Stimulated activated naive CD8-positive, alpha-beta T cell treated with anti-CD3 and anti-CD28 coated beads, Interleukin-15, amount 100 ng/mL, for 72 hours (primary cell): ENCODE measurements at regions not wholly inside any gene's neighbourhood (a gene's known extent, or its start where the extent isn't known, plus 50 kb on each side); places are given as distances from the start of the nearest gene placed in this dataset.

Experiments
- ATAC-seq: fragments of 150-1000 bp; cut with Tn5 transposase; 2 replicates; pipeline ENCODE4 v1.10.0; 2021; ENCODE audit warnings: mild to moderate bottlenecking, moderate library complexity
- DNase-seq, 2 donors: peaks; one replicate each; pipeline ENCODE4 v3.0.0; 2021 to 2022
- H3K27ac Mint-ChIP-seq, 2 donors: one replicate each; pipeline ENCODE4 v1.8.0; 2022; ENCODE audit warnings: mild to moderate bottlenecking in 2 of 2, mixed read lengths in 2 of 2, moderate library complexity in 2 of 2
- H3K27me3 Mint-ChIP-seq: one replicate; pipeline ENCODE4 v1.8.0; 2022; ENCODE audit warnings: mixed read lengths
- H3K4me1 Mint-ChIP-seq: one replicate; pipeline ENCODE4 v1.8.0; 2022; ENCODE audit warnings: mild to moderate bottlenecking, mixed read lengths
- H3K4me3 Mint-ChIP-seq, 2 donors: one replicate each; pipeline ENCODE4 v1.8.0; 2022; ENCODE audit warnings: mild to moderate bottlenecking in 2 of 2, mixed read lengths in 2 of 2, moderate library complexity in 1 of 2
- H3K9me3 Mint-ChIP-seq, 2 donors: one replicate each; pipeline ENCODE4 v1.8.0; 2022; ENCODE audit warnings: mixed read lengths in 2 of 2

DNA sequence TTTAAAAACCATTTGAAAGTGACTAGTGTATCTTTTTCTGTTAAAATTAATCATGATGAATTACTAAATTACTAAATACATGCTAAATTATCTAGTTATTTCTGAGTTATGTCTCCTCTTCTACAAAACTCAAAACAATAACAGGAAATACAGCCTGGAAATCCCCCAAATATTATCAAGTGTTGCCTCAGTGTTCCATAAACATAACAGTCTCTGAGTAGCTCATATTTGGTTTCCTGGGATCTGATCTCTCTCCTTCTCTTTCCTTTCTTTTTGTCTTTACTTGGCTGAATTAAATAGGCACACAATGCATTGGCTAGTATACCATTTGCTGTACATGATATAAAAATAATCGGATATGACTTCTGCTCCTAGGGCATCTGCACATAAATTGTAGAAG, 277.6 kb upstream of the IGFBP3 start:
- ATAC-seq = no peak
- Mint-ChIP-seq H3K4me1 (no peaks in the 10 kb centered on the region), H3K27me3 (no peaks in the 10 kb centered on the region), H3K9me3 (no peaks in the 10 kb centered on the region), H3K27ac (no peak overlapping the region), H3K4me3 (no peak overlapping the region)
- no peak for DNase-seq

- ATAC-seq (no peak), DNase-seq (no peak)
- Mint-ChIP-seq H3K9me3 (no peaks in the 10 kb centered on the region), H3K27ac (peak overlapping the region in 1 of 2 donors; percentile 21), H3K27me3 (no peaks in the 10 kb centered on the region), H3K4me3 (no peak overlapping the region), H3K4me1 (no peaks in the 10 kb centered on the region)
These were observed 276.9 kb upstream of the IGFBP3 start for GRCh38 chr7:46197785-46198540.

- Mint-ChIP-seq H3K27me3 (no peaks in the 10 kb centered on the region), H3K27ac (peak overlapping the region in 1 of 2 donors; percentile 40), H3K4me3 (no peak overlapping the region), H3K4me1 (no peaks in the 10 kb centered on the region), H3K9me3 (peaks cover 0 to 3% of the 10 kb centered on the region in 2 donors)
- DNase-seq (no peak), ATAC-seq (no peak)
These were observed 274.9 kb upstream of the IGFBP3 start for GRCh38 chr7:46195934-46196333.

DNA sequence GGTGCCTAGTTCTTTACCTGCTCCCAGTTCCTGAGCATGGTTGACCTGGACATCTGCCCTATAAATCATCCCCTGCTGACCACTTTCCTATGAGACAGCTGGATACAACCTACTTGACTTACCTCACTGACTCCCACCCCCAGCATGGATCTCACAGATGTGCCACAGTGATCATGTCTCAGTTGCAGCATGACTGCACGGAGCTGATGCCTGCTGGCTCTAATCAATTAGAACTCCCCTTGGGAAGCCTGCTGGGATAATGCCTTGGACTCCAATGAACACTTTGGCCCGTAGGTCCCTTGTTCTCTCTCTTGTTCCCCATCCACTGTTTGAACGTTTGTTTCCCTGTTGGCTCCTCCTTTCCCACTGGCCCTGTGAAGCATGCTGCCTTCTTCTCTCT, 271.2 kb upstream of the IGFBP3 start:
- H3K9me3 Mint-ChIP-seq = peaks cover 0 to 8% of the 10 kb centered on the region in 2 donors
- ATAC-seq = no peak
- no peaks in the 10 kb centered on the region for H3K27me3 Mint-ChIP-seq
- no peak for DNase-seq
- no peaks in the 10 kb centered on the region for H3K4me1 Mint-ChIP-seq
- no peak overlapping the region for H3K4me3 Mint-ChIP-seq
- no peak overlapping the region for H3K27ac Mint-ChIP-seq

GRCh38 chr7:46191776-46192175, 270.7 kb upstream of the IGFBP3 start:
- ATAC-seq = no peak
- no peak for DNase-seq
- Mint-ChIP-seq H3K4me3 (no peak overlapping the region), H3K27ac (no peak overlapping the region), H3K4me1 (no peaks in the 10 kb centered on the region), H3K9me3 (peaks cover 0 to 8% of the 10 kb centered on the region in 2 donors), H3K27me3 (no peaks in the 10 kb centered on the region)

DNA sequence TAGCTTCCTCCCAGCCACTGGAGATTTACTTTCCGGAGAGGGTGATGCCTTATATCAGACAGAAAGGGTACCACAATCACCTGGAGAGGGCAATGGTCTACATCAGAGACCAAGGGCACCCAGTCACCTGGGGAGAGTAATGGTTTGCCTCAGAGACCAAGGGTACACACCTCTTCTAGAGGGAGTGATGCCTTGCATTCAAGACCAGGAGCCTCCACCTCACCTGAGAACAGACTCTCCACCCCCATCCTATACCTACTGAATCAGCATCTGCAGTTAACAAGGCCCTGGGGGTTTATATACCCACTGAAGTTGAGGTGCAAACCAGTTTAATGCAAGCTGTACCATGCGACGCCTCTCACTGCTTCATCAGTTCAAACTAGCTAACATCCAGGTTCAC, 270.2 kb upstream of the IGFBP3 start:
- H3K9me3 Mint-ChIP-seq = peaks cover 0 to 8% of the 10 kb centered on the region in 2 donors
- no peak for ATAC-seq
- H3K4me3 Mint-ChIP-seq = no peak overlapping the region

GRCh38 chr7:46189255-46189790, 268.3 kb upstream of the IGFBP3 start:
- H3K27me3 Mint-ChIP-seq = no peaks in the 10 kb centered on the region
- ATAC-seq (no peak), DNase-seq (no peak)
- H3K4me1 Mint-ChIP-seq = no peaks in the 10 kb centered on the region
- no peak overlapping the region for H3K27ac Mint-ChIP-seq
- peaks cover 0 to 8% of the 10 kb centered on the region in 2 donors for H3K9me3 Mint-ChIP-seq
- no peak overlapping the region for H3K4me3 Mint-ChIP-seq

More for the DNA sequence above, 270.2 kb upstream of the IGFBP3 start:
- H3K4me1 Mint-ChIP-seq = no peaks in the 10 kb centered on the region
- H3K27ac Mint-ChIP-seq = no peak overlapping the region
- H3K27me3 Mint-ChIP-seq = no peaks in the 10 kb centered on the region
- DNase-seq = no peak

GRCh38 chr7:46186131-46186530, 265.1 kb upstream of the IGFBP3 start:
- H3K4me1 Mint-ChIP-seq = no peaks in the 10 kb centered on the region
- H3K27me3 Mint-ChIP-seq = no peaks in the 10 kb centered on the region
- H3K27ac Mint-ChIP-seq = no peak overlapping the region
- ATAC-seq = no peak
- DNase-seq = no peak
- peaks cover 0 to 5% of the 10 kb centered on the region in 2 donors for H3K9me3 Mint-ChIP-seq
- H3K4me3 Mint-ChIP-seq = no peak overlapping the region

DNA sequence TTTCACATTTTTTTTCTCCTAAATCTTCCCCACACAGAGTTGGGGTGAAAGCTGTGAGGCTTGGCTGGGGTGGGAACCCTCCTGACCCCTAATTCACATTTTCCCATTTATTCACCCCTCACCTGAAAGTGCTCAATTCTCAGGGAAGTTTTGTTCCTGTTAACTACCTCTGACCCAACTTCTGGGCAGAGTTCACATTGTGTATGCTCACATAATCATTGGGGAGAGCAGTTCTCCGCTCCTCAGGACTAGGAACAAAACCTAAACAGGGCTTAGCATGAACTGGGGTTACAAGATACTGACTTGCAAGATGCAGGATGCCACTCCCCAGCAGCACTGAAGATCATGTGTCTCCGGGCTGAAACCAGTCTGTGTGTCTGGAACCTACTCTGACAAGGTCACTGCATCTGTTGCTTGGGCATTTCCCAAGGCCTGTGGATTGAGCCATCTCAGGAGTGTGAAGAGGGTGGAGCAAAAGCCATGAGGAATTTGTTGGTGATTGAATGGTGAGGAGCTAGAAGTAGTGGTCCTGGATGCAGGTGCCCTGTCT, 258.1 kb upstream of the IGFBP3 start:
- H3K27me3 Mint-ChIP-seq = no peaks in the 10 kb centered on the region
- H3K9me3 Mint-ChIP-seq = no peaks in the 10 kb centered on the region
- no peaks in the 10 kb centered on the region for H3K4me1 Mint-ChIP-seq
- no peak for ATAC-seq
- no peak overlapping the region for H3K4me3 Mint-ChIP-seq
- no peak for DNase-seq
- H3K27ac Mint-ChIP-seq = no peak overlapping the region

DNA sequence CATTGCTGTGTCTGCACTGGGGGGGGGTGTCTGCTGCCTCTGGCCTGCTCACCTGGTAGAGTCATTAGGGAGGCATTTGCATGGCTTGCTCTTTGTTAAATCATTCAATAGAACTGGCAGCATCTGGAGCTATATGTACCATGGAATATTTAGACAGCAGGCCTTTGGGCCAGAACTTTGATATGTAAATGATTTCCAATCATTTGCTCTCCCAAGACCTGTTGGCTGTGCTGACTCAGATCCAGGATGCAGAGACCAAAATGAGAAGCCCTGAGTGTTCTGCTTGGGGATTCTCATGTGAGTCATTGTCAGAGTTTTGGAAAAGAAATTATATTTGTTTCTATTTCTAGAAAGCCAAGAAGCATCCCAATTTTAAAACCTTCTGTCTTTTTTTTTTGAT, 257.6 kb upstream of the IGFBP3 start:
- DNase-seq = no peak
- ATAC-seq = no peak
- no peaks in the 10 kb centered on the region for H3K27me3 Mint-ChIP-seq
- no peak overlapping the region for H3K4me3 Mint-ChIP-seq
- H3K27ac Mint-ChIP-seq = no peak overlapping the region
- H3K4me1 Mint-ChIP-seq = no peaks in the 10 kb centered on the region
- H3K9me3 Mint-ChIP-seq = no peaks in the 10 kb centered on the region

- no peaks in the 10 kb centered on the region for H3K4me1 Mint-ChIP-seq
- no peaks in the 10 kb centered on the region for H3K27me3 Mint-ChIP-seq
- H3K27ac Mint-ChIP-seq = no peak overlapping the region
- H3K4me3 Mint-ChIP-seq = no peak overlapping the region
- no peak for ATAC-seq
- no peaks in the 10 kb centered on the region for H3K9me3 Mint-ChIP-seq
- DNase-seq = no peak
These were observed 256.7 kb upstream of the IGFBP3 start for GRCh38 chr7:46177821-46178220.

DNA sequence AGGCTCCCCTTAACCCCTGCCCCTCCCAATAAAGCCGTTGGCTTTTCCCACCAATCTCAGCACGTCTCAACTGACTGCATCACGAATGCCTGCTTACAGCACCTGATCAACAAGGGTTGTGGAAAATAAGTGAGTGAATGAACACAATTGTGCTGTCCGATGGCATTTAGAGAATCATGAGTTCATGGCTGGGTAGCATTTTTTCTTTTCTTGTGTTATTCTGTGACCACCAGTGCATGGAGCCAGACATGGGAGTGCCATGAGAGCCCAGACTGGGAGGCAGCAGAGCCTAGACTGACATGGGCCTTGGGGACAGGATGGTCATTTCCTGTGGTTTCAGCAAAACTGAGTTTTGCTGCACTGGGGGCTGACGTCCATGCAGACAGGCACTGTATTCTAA, 254.1 kb upstream of the IGFBP3 start:
- no peaks in the 10 kb centered on the region for H3K4me1 Mint-ChIP-seq
- no peaks in the 10 kb centered on the region for H3K27me3 Mint-ChIP-seq
- no peak overlapping the region for H3K4me3 Mint-ChIP-seq
- H3K27ac Mint-ChIP-seq = no peak overlapping the region
- DNase-seq = no peak
- peaks cover 0 to under 1% of the 10 kb centered on the region in 2 donors for H3K9me3 Mint-ChIP-seq
- ATAC-seq = no peak

- H3K27me3 Mint-ChIP-seq = no peaks in the 10 kb centered on the region
- ATAC-seq = no peak
- no peak overlapping the region for H3K4me3 Mint-ChIP-seq
- DNase-seq = no peak
- peaks cover 0 to 7% of the 10 kb centered on the region in 2 donors for H3K9me3 Mint-ChIP-seq
- H3K27ac Mint-ChIP-seq = no peak overlapping the region
- no peaks in the 10 kb centered on the region for H3K4me1 Mint-ChIP-seq
These were observed 253.1 kb upstream of the IGFBP3 start for GRCh38 chr7:46174196-46174580.

DNA sequence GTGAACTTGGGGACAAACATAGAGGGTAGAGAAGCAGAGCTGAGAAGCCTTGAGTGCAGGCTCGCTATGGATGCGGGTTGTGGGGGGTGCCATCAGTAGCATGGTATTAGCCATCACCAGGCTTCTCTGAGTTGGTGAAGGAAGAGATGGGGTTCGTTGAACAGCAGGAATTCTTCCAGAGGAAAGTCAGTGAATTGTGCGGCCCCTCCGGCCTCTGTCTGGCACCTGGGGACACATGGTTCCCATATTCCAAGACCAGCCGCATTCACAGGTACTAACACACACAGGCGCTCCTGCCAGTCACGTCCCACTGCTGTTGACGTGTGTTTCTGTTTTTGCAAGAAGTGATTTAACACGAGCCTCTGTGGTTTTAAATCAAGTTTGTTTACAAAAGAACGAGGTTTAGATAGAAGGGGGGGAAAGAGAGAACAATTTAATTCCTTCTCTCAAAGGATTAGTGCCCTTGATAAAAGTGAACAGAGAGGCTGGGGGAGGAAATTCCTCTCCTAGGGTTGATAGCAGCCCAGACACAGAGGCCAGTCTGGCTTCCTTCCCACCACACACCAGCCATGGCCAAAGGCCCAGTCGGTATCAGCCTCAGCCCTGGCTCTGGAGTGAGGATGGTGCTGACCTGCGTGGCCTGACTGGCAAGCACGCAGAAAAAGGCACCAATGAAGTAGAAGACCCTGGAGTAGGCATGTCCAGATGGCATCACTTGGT, 252.6 kb upstream of the IGFBP3 start:
- no peaks in the 10 kb centered on the region for H3K4me1 Mint-ChIP-seq
- no peaks in the 10 kb centered on the region for H3K27me3 Mint-ChIP-seq
- peaks cover 0 to 7% of the 10 kb centered on the region in 2 donors for H3K9me3 Mint-ChIP-seq
- no peak for ATAC-seq
- H3K4me3 Mint-ChIP-seq = no peak overlapping the region
- no peak for DNase-seq
- H3K27ac Mint-ChIP-seq = peak overlapping the region in 1 of 2 donors; percentile 7

DNA sequence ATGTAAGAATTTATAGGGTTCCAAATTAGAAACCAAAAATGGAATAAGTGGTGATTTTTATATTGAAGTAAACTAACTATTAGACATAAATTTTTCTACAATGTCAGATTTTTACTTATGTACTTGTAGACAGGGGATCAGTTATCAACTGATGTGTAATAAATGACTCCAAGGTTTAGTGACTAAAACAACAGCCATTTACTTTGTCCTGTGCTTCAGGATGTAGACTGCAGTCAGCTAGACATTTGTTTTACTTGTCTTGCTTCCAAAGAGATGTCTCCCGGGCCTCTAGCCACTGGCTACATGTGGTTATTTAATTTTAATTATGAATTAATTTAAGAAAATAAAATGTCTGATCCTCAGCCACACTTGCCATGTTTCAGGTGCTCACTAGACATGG, 249.7 kb upstream of the IGFBP3 start:
- no peaks in the 10 kb centered on the region for H3K27me3 Mint-ChIP-seq
- peaks cover 0 to 7% of the 10 kb centered on the region in 2 donors for H3K9me3 Mint-ChIP-seq
- no peak for ATAC-seq
- no peak for DNase-seq
- no peak overlapping the region for H3K27ac Mint-ChIP-seq
- H3K4me1 Mint-ChIP-seq = no peaks in the 10 kb centered on the region
- H3K4me3 Mint-ChIP-seq = no peak overlapping the region

- Mint-ChIP-seq H3K27me3 (no peaks in the 10 kb centered on the region), H3K4me3 (no peak overlapping the region), H3K4me1 (no peaks in the 10 kb centered on the region), H3K27ac (no peak overlapping the region), H3K9me3 (peaks cover 0 to 7% of the 10 kb centered on the region in 2 donors)
- ATAC-seq (no peak), DNase-seq (no peak)
These were observed 248.9 kb upstream of the IGFBP3 start for GRCh38 chr7:46170021-46170420.
